ENCODE measurements at regions not wholly inside any gene's neighbourhood (a gene's known extent, or its start where the extent isn't known, plus 50 kb on each side); places are given as distances from the start of the nearest gene placed in this dataset.

DNA sequence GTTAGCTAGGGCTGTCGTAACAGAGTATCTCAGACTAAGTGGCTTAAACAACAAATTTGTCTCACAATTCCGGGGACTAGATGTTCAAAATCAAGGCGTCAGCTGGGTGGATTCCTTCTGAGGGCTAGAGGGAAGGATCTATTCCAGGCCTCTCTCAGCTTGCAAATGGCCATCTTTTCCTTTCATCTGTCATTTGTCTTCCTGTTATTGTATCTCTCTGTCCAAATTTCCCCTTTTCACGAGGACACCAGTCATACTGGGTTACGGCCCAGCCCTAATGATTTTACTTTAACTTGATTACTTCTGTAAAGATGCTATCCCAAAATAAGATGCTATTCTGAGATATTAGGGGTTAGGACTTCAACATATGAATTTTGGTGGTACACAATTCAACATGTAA, 119.0 kb upstream of the CPSF6 start:
- H3K9me2 ChIP-seq (ENCODE audit: insufficient read depth, low read length) = no peaks in the 10 kb centered on the region
- H3K27ac ChIP-seq (ENCODE audit: low read length) = no peak overlapping the region
- TF ChIP-seq RAD21 (conservative IDR thresholded peaks at IDR 0.05) (no peak), MXI1 (conservative IDR thresholded peaks at IDR 0.05; ENCODE audit: poor library complexity, severe bottlenecking) (no peak), EZH2 (IDR thresholded peaks at IDR 0.05; ENCODE audit: borderline replicate concordance, insufficient read depth, low read length, poor library complexity, severe bottlenecking) (no peak), EP300 (conservative IDR thresholded peaks at IDR 0.05; ENCODE audit: poor library complexity, severe bottlenecking) (no peak), SMC3 (conservative IDR thresholded peaks at IDR 0.05; ENCODE audit: poor library complexity) (no peak)
- TF ChIP-seq, protein P1, sequence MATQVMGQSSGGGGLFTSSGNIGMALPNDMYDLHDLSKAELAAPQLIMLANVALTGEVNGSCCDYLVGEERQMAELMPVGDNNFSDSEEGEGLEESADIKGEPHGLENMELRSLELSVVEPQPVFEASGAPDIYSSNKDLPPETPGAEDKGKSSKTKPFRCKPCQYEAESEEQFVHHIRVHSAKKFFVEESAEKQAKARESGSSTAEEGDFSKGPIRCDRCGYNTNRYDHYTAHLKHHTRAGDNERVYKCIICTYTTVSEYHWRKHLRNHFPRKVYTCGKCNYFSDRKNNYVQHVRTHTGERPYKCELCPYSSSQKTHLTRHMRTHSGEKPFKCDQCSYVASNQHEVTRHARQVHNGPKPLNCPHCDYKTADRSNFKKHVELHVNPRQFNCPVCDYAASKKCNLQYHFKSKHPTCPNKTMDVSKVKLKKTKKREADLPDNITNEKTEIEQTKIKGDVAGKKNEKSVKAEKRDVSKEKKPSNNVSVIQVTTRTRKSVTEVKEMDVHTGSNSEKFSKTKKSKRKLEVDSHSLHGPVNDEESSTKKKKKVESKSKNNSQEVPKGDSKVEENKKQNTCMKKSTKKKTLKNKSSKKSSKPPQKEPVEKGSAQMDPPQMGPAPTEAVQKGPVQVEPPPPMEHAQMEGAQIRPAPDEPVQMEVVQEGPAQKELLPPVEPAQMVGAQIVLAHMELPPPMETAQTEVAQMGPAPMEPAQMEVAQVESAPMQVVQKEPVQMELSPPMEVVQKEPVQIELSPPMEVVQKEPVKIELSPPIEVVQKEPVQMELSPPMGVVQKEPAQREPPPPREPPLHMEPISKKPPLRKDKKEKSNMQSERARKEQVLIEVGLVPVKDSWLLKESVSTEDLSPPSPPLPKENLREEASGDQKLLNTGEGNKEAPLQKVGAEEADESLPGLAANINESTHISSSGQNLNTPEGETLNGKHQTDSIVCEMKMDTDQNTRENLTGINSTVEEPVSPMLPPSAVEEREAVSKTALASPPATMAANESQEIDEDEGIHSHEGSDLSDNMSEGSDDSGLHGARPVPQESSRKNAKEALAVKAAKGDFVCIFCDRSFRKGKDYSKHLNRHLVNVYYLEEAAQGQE (IDR thresholded peaks at IDR 0.05; ENCODE audit: borderline replicate concordance) = no peak
- H3K4me3 ChIP-seq (ENCODE audit: low read length) = no peak overlapping the region
- no peaks in the 10 kb centered on the region for H3K9me3 ChIP-seq (ENCODE audit: low read length)
- H3K9ac ChIP-seq (ENCODE audit: low read length) = no peak overlapping the region
- no peaks in the 10 kb centered on the region for H4K20me1 ChIP-seq (ENCODE audit: insufficient read depth)
- no peaks in the 10 kb centered on the region for H3F3A ChIP-seq (ENCODE audit: insufficient read depth, low read length, poor library complexity, severe bottlenecking)
- no peak overlapping the region for H3K4me2 ChIP-seq (ENCODE audit: low read length)
- H3K27me3 ChIP-seq (ENCODE audit: insufficient read depth, low read depth, low read length) = no peaks in the 10 kb centered on the region
- no peaks in the 10 kb centered on the region for H3K36me3 ChIP-seq (ENCODE audit: insufficient read depth, low read length)
- no peaks in the 10 kb centered on the region for H3K79me2 ChIP-seq (replicated peaks; ENCODE audit: insufficient read depth, low read length)
- no peak overlapping the region for H2AFZ ChIP-seq (ENCODE audit: low read depth, low read length)

DNA sequence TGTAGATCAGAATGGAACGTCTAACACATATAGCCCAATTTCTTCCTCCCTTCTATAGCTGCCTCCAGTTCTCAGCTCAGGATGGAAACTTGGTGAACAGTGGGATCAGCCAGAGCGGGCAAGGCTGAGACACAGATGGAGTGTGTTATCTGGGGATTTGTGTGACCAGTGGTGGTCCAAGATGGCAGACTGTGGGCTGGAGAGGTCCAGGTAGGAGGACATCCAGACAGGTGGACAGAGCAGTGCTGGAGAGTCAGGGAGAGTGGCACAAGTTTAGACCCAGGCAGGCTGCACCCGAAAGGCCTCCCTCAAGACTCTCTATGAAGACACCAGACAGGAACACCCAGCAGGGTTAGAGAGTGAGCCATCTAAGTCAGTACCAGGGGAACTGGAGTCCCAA, 116.1 kb upstream of the CPSF6 start:
- no peaks in the 10 kb centered on the region for H3K36me3 ChIP-seq (ENCODE audit: insufficient read depth, low read length)
- no peaks in the 10 kb centered on the region for H4K20me1 ChIP-seq (ENCODE audit: insufficient read depth)
- no peaks in the 10 kb centered on the region for H3K9me3 ChIP-seq (ENCODE audit: low read length)
- no peaks in the 10 kb centered on the region for H3F3A ChIP-seq (ENCODE audit: insufficient read depth, low read length, poor library complexity, severe bottlenecking)
- no peak overlapping the region for H3K27ac ChIP-seq (ENCODE audit: low read length)
- no peaks in the 10 kb centered on the region for H3K27me3 ChIP-seq (ENCODE audit: insufficient read depth, low read depth, low read length)
- no peaks in the 10 kb centered on the region for H3K9me2 ChIP-seq (ENCODE audit: insufficient read depth, low read length)
- TF ChIP-seq TAF1 (IDR thresholded peaks at IDR 0.05; ENCODE audit: low read depth) (no peak), RAD21 (conservative IDR thresholded peaks at IDR 0.05) (no peak), POLR2AphosphoS5 (IDR thresholded peaks at IDR 0.05) (no peak), EP300 (conservative IDR thresholded peaks at IDR 0.05; ENCODE audit: poor library complexity, severe bottlenecking) (no peak), SMC3 (conservative IDR thresholded peaks at IDR 0.05; ENCODE audit: poor library complexity) (no peak), MXI1 (conservative IDR thresholded peaks at IDR 0.05; ENCODE audit: poor library complexity, severe bottlenecking) (no peak), EZH2 (IDR thresholded peaks at IDR 0.05; ENCODE audit: borderline replicate concordance, insufficient read depth, low read length, poor library complexity, severe bottlenecking) (no peak)
- TF ChIP-seq, protein P2, sequence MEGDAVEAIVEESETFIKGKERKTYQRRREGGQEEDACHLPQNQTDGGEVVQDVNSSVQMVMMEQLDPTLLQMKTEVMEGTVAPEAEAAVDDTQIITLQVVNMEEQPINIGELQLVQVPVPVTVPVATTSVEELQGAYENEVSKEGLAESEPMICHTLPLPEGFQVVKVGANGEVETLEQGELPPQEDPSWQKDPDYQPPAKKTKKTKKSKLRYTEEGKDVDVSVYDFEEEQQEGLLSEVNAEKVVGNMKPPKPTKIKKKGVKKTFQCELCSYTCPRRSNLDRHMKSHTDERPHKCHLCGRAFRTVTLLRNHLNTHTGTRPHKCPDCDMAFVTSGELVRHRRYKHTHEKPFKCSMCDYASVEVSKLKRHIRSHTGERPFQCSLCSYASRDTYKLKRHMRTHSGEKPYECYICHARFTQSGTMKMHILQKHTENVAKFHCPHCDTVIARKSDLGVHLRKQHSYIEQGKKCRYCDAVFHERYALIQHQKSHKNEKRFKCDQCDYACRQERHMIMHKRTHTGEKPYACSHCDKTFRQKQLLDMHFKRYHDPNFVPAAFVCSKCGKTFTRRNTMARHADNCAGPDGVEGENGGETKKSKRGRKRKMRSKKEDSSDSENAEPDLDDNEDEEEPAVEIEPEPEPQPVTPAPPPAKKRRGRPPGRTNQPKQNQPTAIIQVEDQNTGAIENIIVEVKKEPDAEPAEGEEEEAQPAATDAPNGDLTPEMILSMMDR (IDR thresholded peaks at IDR 0.05; ENCODE audit: poor library complexity, severe bottlenecking) = no peak
- TF ChIP-seq, protein P1 (IDR thresholded peaks at IDR 0.05; ENCODE audit: borderline replicate concordance) = no peak
- H3K4me3 ChIP-seq (ENCODE audit: low read length) = no peak overlapping the region
- H3K9ac ChIP-seq (ENCODE audit: low read length) = no peak overlapping the region
- no peak overlapping the region for H3K4me2 ChIP-seq (ENCODE audit: low read length)
- H2AFZ ChIP-seq (ENCODE audit: low read depth, low read length) = no peak overlapping the region
- no peaks in the 10 kb centered on the region for H3K79me2 ChIP-seq (replicated peaks; ENCODE audit: insufficient read depth, low read length)

All from neural cell (in vitro differentiated cells).